GM18519 (cell line): ENCODE measurements at regions not wholly inside any gene's neighbourhood (a gene's known extent, or its start where the extent isn't known, plus 50 kb on each side); places are given as distances from the start of the nearest gene placed in this dataset.
"Not testable (repeated sequence)": the region's sequence is repeated elsewhere in the genome, so short reads cannot be mapped to it uniquely, and the experiment has no call there.

Experiments used
- ATAC-seq: cut with Tn5 transposase; IDR thresholded peaks from one replicate; pipeline ENCODE4 v1.9.1; 2021; ENCODE audit warnings: mild to moderate bottlenecking, moderate library complexity; ENCODE audit not compliant: unreplicated experiment, low FRiP score

DNA sequence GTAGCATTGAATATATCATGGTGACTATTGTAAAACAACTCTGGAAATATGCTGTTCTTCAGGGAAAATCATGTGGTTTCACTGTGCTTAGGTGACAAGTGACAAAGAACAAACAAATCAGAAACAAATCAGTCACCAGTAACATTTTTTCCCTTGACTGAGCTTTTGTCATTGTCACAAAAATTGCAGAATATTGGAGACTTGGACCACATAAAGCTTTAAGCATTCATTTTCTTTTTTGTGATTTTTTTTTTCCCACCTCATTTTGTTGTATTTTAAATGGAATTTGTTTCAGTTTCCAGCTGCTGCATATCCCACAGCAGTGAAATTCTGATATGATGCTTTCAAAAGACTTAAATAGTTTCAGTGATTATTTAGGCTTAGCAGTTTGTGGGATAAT is 1088.4 kb downstream of the OTOL1 start:
- no peak for ATAC-seq

DNA sequence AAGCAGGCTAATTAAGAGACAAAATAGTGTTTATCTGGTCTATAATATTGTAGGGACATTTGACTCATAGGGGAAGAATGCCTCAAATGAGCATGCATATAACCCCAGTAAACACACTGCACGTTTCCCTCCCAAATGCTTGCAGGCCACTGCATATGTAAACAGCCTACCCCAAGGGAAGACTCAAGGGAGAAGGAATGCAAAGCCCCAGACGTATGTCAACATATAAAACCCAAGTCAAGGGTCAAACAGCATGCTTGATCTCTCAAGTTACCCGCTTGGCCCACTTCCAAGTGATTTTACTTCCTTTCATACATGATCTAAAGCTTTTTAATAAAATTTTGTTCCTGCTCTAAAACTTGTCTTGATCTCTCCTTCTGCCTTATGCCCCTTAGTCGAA is 1090.0 kb downstream of the OTOL1 start:
- ATAC-seq: no peak

DNA sequence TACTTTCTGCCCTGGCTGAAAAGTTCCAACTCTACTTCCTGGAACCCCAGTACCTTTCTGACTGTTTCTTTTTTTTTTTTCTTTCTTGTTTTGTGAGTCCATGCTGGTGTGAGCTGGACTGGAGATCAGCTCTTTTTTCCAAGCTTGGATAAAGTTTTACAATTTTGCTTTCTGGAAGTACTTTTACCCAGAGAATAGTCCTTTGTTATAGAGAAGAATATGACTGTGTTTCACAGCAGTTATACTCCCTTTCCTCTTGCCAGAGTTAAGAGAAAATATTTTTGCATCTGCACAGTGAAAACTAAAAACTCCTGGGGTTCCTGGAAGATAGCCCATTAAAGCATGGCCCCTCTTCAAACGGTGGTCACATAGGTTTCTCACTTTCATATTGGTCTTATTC is 1100.6 kb downstream of the OTOL1 start:
- ATAC-seq: no peak

DNA sequence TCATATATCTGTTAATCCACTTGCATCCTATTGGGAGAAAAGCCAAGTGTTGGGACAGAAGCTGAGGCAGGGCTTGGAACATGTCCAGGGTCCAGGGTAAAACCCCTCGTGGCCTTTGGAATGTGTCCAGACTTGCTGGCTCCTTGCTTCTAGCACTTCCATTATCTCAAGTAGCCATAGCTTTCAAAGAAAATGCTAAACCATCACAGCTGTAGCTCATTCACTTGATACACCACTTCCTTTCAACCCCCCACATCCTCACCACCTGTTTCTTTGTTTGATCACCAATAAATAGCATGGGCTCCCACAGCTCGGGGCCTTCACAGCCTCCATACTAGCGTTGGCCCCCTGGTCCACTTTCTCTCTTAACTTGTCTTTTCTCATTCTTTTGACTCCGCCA is 1101.9 kb downstream of the OTOL1 start:
- not testable (repeated sequence) for ATAC-seq

DNA sequence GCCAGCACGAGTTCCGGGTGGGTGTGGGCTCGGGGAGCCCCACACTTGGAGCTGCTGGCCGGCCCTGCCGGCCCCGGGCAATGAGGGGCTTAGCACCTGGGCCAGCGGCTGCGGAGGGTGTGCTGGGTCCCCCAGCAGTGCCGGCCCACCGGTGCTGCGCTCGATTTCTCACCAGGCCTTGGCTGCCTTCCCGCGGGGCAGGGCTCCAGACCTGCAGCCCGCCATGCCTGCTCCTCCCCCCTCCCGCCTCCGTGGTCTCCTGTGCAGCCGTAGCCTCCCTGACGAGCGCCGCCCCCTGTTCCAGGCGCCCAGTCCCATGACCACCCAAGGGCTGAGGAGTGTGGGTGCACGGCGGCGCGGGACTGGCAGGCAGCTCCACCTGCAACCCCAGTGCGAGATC is 1103.1 kb downstream of the OTOL1 start:
- ATAC-seq: not testable (repeated sequence)

DNA sequence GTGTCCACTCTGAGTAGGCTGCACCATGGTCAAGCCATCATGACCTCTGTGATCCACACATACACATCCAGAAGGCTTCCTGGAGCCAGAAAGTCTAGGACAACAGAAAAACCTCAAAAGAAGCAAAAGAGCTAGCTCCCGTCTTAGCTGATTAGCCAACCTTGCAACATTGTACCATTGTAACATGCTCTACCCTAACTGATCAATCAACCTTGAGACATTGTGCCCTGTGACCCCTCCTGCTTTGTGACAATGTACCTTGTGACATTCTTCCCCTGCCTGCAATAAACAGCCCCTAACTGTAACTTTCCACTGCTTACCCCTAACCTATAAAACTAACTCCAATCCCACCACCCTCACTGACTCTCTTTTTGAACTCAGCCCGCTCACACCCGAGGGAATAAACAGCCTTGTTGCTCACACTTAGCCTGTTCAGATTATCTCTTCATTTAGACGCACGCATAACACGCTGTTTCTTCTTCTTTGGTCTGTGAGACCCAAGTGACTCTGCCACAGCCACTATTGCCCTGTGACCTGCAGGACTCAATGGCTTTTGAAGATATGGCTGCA is 1104.6 kb downstream of the OTOL1 start:
- ATAC-seq: no peak

DNA sequence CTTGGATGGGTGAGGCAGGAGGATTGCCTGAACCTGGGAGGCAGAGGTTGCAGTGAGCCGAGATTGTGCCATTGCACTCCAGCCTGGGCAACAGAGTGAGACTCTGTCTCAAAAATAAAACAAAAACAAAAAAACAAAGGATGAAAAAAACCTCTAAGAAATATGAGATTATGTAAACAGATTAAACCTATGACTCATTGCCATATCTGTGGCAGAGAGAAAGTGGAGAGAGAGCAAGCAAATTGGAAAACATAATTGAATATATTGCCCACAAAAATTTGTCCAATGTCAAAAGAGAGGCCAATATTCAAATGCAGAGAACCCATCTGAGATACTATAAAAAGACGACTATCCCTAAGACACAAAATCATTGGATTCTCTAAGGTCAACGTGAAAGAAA is 1106.0 kb downstream of the OTOL1 start:
- ATAC-seq: no peak

DNA sequence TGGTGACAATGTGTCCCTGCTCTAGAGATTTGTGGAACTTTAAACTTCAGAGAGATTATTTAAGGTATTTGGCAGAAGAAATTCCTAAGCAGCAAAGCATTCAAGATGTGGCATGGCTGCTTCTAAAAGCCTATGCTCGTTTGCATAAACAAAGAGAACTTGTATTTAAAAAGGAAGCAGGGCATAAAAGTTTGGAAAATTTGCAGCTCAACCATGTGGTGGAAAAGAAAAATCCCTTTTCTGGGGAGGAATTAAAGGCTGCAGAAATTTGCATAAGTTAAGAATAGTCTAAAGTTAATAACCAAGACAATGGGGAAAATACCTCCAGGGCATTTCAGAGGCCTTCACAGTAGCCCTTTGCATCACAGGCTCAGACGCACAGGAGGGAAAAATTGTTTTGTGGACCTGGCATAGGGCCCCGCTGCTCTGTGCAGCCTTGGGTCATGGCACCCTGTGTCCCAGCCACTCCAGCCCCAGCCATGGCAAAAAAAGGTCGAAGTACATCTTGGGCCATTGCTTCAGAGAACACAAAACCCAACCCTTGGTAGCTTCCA is 1109.1 kb downstream of the OTOL1 start:
- no peak for ATAC-seq

DNA sequence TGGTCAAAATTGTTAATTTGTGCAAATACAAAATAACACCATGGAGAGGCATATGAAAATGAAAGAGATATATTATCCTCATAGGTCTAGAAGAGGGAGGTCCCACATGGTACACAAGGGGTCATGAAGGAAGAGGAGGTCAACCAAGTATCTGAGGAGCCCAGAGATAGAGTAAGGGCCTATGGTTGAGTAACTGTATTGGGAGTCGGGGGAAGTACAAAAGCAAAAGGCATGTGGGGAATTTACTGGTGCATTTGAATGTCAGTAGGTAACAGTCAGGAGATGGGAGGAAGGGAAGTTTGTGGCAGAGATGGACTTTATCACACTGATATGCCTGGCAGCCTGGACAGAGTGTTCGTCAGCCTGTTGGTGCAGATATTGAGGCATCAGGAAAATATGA is 1113.7 kb downstream of the OTOL1 start:
- ATAC-seq: no peak

DNA sequence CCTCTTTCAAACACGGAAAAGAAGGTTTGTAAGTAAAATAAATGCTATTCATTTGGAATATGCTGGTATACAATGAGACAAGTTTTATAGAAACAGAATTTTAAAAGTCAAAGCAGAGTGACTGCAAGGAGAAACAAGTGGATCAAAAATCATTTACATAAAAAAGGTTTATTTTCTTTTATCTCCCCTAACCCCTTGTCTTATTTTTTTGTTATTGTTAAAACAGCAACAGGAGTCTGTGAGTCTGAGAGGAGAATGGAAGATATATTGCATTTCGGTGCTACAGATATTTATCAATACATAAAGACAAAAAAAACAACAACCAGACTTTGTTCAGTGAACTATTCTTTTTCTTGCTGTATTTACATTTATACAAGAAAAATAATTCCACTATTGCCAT is 1116.4 kb downstream of the OTOL1 start:
- no peak for ATAC-seq

DNA sequence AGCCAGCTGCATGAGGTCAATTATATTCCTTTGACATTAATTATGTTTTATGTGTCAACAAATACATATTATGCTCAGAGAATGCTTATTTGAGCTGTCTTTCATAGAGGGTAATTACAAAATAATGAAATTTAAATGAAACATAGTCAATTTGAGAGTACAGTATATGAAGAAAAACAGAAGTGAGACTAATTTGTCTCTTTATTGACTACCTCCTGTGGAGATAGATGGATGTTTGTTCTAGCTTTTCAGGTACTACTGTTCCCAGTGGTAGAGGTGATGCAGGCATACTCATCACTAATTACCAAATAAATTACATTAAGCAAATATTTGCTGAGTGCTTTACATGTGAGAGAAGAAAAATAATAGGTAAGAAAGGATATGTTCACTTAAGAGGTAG is 1129.6 kb downstream of the OTOL1 start:
- no peak for ATAC-seq

DNA sequence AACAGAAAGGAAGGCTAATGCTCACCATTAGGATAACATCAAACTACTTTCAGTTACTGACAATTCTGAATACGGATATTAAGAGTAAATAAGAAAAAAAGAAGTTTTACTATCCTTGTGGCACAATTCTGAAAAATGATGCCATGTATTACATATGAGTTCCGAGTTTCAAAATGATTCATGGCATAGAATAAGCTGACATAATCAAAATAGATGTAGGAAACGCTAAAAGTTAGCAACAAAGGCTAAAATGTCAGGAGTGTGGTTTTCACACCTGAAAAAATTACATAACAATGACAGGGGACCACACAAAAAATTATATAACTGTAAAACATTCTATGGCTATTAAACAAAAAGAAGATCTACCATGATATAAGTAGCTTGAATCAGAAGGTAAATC is 1131.9 kb downstream of the OTOL1 start:
- ATAC-seq: no peak

DNA sequence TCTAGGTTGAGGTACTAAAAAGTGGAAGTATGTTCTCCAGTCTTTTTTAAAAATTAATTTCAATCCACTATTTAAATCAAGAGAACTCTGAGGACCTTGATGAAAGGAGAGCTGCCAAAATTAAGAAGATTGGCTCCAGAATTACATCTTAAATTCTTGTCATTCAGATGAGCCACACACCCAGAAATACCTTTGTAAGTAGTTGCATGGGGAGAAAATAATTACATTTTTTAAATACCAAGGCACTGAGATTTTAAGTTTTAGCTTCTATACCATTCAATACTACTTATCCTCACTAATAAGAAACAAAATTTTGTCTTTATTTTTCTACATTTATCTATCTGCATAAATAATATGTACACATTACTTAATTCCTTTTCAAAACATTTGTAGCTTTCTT is 1132.8 kb downstream of the OTOL1 start:
- ATAC-seq: no peak

DNA sequence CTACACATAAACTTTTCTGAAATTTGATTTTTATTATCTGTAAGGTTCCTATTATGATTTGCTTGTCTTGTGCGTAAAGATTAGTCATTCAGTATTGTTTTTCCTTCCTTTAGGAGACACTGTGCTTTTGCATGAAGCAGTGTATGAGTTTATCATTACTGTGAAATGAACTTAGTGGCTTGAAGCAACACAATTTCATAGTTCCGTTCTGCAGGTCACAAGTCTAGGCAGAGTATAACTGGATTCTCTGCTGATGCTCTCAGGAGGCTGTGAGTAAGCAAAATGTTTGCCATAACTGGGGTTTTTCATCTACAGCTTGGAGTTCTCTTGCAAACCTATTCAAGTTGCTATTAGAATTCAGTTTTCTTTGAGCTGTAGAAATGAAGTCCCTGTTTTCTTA is 1136.1 kb downstream of the OTOL1 start:
- no peak for ATAC-seq

DNA sequence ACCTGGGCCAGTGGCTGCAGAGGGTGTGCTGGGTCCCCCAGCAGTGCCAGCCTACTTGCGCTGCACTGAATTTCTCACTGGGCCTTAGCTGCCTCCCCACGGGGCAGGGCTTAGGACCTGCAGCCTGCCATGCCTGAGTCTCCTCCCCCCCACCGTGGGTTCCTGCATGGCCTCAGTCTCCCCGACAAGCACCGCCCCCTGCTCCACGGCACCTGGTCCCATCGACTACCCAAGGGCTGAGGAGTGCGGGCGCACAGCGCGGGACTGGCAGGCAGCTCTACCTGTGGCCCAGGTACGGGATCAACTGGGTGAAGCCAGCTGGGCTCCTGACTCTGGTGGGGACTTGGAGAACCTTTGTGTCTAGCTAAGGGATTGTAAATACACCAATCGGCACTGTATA is 1143.6 kb downstream of the OTOL1 start:
- not testable (repeated sequence) for ATAC-seq

DNA sequence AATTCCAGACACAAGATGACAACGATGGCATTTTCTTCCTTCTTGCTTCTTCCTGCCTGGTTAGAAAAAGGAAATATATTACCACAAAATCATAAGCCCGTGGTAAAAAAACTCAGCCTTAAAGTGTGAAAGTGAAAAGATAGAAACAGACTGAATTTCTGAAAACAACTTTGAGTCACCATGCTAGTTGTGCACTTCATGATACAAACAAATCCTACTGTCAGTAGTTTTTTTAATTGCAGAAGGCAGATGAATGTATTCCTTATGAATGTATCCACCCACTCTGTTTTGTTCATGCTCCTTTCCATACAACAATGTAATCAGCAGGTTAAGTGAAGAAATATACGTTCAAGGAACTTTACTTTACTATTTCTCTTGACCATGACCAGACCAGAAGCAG is 1144.7 kb downstream of the OTOL1 start:
- ATAC-seq: no peak

DNA sequence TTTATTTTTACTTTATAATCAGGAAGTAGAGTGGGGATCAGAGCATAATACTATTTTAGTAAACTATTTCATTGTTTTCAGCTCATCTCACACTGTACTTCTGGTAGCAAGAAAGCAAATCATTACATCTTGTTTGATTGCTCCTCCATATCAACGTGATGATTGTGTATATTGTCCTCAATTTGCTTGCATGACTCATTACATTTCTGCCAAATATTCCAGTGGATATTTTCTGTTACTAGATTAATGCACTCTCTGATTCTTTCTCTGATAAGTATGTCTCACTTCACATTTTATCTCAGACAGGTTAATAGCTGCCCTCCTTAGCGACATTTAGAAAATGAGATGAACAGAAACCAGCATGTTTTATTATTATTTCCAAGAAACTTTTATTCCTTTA is 1145.3 kb downstream of the OTOL1 start:
- ATAC-seq: no peak

DNA sequence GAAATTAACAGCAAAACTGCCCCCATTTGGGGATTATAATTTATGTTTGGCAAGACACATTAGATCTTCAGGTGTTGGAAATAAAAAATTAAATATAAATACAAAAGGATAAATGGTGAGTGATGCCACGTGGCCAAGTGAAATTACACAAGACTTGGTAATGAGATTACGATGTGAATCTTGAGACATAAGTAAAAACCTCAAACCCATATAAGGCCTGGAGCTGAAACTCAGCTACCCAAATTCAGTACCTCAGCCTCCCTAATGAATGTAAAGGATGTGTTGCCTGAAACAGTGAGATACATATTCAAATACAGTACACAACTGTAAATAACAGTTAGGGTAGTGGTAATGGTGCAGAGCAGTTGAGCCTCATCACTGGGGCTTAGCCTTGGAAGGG is 1146.6 kb downstream of the OTOL1 start:
- no peak for ATAC-seq

DNA sequence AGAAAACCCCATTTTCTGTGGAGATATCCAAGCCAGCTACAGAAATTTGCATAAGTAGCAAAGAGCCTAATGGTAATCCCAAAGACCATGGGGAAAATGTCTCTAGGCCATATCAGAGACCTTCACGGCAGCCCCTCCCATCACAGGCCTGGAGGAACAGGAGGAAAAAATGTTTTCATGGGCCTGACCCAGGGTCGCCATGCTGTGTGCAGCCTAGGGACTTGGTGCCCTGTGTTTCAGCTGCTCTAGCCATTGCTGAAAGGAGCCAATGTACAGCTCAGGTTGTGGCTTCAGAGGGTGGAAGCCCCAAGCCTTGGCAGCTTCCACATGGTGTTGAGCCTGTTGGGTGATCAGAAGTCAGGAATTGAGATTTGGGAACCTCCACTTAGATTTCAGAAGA is 1150.7 kb downstream of the OTOL1 start:
- ATAC-seq: no peak

DNA sequence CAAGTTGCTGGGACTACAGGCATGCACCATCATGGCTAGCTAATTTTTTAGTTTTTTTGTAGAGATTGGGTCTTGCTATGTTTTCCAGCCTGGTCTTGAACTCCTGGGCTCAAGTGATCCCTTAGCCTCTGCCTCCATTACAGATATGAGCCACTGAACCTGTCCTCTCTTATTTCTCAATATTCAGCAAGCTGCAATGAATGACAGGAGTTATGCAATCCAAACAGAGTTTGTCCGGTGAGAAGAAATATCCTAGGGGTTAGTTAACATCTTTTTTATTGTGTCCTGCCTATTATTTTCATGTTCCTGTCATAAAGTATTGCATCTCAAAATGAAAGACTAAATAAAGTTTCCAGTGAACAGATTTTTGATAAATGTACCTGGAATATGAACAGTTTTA is 1161.4 kb downstream of the OTOL1 start:
- no peak for ATAC-seq

DNA sequence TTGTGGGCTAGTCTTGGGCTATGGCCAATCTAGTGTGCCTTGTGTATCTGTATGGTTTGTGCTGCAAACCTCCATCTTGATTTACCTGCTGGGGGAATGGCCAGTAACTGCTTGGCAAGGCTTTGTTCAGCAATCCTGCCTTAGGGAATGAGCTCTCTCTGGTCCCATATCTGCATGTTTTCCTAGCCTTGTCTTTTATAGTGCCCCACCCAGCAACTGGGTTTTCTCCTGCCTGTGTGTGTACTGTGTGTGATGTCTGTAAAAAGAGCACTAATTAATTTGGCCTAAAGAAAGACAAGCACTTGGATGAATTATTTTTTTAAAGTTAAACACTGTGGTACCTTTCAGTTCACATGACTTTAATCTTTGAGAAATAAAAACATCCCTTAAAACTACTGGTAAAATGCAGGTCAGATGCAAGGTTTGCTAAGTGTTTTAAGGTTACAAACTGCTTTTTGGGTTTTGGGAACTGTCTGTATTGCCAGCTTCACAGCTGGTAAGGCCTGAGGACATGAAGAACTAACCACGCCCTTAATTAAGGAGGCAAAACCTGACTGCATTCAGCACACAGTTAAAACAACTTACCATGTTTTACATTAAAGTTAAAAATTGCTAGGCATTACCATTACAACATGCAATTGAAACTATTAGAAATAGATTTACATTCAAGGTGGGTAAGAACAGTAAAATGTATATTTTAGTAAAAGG is 1169.2 kb downstream of the OTOL1 start:
- ATAC-seq: no peak

DNA sequence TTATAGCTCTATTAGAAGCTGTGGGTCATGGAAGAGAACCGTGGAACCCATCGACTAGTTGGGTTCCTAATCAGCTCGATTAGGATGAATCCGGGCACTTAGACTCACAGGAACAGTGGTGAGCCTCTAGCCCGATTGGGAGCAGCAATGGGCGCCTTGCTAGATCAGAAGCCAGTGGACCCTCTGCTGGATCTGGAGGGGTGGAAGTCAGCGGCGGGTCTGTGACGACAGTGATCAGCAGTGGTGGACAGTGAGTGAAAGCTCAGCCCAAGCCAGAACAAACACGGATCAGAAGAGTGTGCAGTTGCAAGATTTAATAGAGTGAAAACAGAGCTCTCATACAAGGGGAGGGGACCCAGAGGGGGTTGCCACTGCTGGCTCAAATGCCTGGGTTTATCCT is 1170.2 kb downstream of the OTOL1 start:
- no peak for ATAC-seq
